Endothelial cell of umbilical vein (primary cell): ENCODE measurements at regions not wholly inside any gene's neighbourhood (a gene's known extent, or its start where the extent isn't known, plus 50 kb on each side); places are given as distances from the start of the nearest gene placed in this dataset.

ENCODE experiments used
- BruUV-seq: library from RNA; stranded (reverse); fragments of 400-500 nt; replicated peaks from 2 replicates; lab custom pipeline; 2021; lab: Mats Ljungman, UMichigan
- CTCF ChIA-PET: fragments of 300-600, 350-600 bp; sonication (Branson Sonifier 250); formaldehyde crosslinking; loops from one replicate; lab custom pipeline; 2021; ENCODE audit warnings: antibody characterized with exemption, inconsistent platforms; lab: Charles Lee
- POLR2A ChIA-PET: fragments of 300-600, 350-600 bp; sonication (Branson Sonifier 250); formaldehyde crosslinking; loops from one replicate; lab custom pipeline; 2021; ENCODE audit warnings: antibody characterized with exemption, inconsistent platforms; lab: Charles Lee
- DNase-seq: peaks from one replicate; pipeline ENCODE4 v3.0.0-alpha.2; 2011; ENCODE audit warnings: low read depth, low spot score
- FAIRE-seq: peaks from 2 replicates; lab custom pipeline; 2011; peaks lifted over from hg19 to GRCh38; lab: Jason Lieb, UNC
- H2AFZ ChIP-seq: 2 replicates; pipeline ENCODE4 v1.6.0; 2012; ENCODE audit warnings: low read depth, low read length, control low read depth, inconsistent platforms
- H3K27ac ChIP-seq: 2 replicates; pipeline ENCODE4 v1.5.1; 2011; ENCODE audit warnings: low read depth, mild to moderate bottlenecking, control low read depth, low read length, moderate library complexity; ENCODE audit not compliant: insufficient read depth
- H3K27me3 ChIP-seq, 2 experiments: 2 replicates each; pipeline versions ENCODE4 v1.6.0 to v1.6.1; 2011; ENCODE audit warnings: low read length in 2 of 2, mixed read lengths in 1 of 2; ENCODE audit not compliant: control insufficient read depth in 2 of 2, insufficient read depth in 2 of 2
- H3K36me3 ChIP-seq, 2 experiments: 2 replicates in 1 of 2; 3 replicates in 1 of 2; pipeline ENCODE4 v1.5.1; 2011; ENCODE audit warnings: low read length in 2 of 2, mild to moderate bottlenecking in 1 of 2, moderate library complexity in 1 of 2; ENCODE audit not compliant: control insufficient read depth in 2 of 2, insufficient read depth in 2 of 2; ENCODE audit errors: extremely low read depth in 1 of 2
- H3K4me1 ChIP-seq: 3 replicates; pipeline ENCODE4 v1.5.1; 2011; ENCODE audit warnings: mild to moderate bottlenecking, low read length; ENCODE audit not compliant: control insufficient read depth, insufficient read depth; ENCODE audit errors: extremely low read depth
- H3K4me2 ChIP-seq: 2 replicates; pipeline ENCODE4 v1.6.1; 2011; ENCODE audit warnings: low read length, control low read depth, mixed read lengths; ENCODE audit not compliant: insufficient read depth
- H3K4me3 ChIP-seq, 3 experiments: fragments of 200-600 bp in 1 of 3; sonication (generic), shearing (Covaris generic) in 1 of 3; replicated peaks in 1 of 3; 2 replicates each; pipeline ENCODE4 v1.5.1; 2011 to 2016; ENCODE audit warnings: control low read depth in 3 of 3, low read length in 3 of 3, mild to moderate bottlenecking in 2 of 3, inconsistent platforms in 1 of 3, low read depth in 1 of 3, moderate library complexity in 1 of 3; ENCODE audit not compliant: insufficient read depth in 1 of 3
- H3K79me2 ChIP-seq: 2 replicates; pipeline ENCODE4 v1.6.0; 2012; ENCODE audit warnings: low read length, inconsistent platforms; ENCODE audit not compliant: control insufficient read depth, insufficient read depth
- H3K9ac ChIP-seq: replicated peaks from 2 replicates; pipeline ENCODE3; 2011; ENCODE audit warnings: low read length, control low read depth; ENCODE audit not compliant: insufficient read depth; ENCODE audit errors: extremely low read depth
- H3K9me1 ChIP-seq: replicated peaks from 3 replicates; pipeline ENCODE4 v1.6.0; 2011; ENCODE audit warnings: mild to moderate bottlenecking, low read length; ENCODE audit not compliant: control insufficient read depth, insufficient read depth; ENCODE audit errors: extremely low read depth
- H3K9me3 ChIP-seq: replicated peaks from 2 replicates; pipeline ENCODE4 v1.5.1; 2012; ENCODE audit warnings: low read length, inconsistent platforms; ENCODE audit not compliant: control insufficient read depth, insufficient read depth
- H4K20me1 ChIP-seq: replicated peaks from 2 replicates; pipeline ENCODE3; 2011; ENCODE audit warnings: mild to moderate bottlenecking, low read length; ENCODE audit not compliant: control insufficient read depth, insufficient read depth; ENCODE audit errors: extremely low read depth
- CTCF ChIP-seq, 2 donors: IDR thresholded peaks; 1 replicate in 1 of 2; 2 replicates in 1 of 2; pipeline ENCODE4 v1.5.1; 2011; ENCODE audit warnings: low read length in 2 of 2, mild to moderate bottlenecking in 2 of 2, moderate library complexity in 2 of 2, control low read depth in 1 of 2, inconsistent platforms in 1 of 2, low read depth in 1 of 2; ENCODE audit not compliant: insufficient read depth in 1 of 2; ENCODE audit errors: extremely low read depth in 1 of 2
- EZH2 ChIP-seq: IDR thresholded peaks from 2 replicates; pipeline ENCODE4 v1.6.1; 2012; ENCODE audit warnings: borderline replicate concordance, low read depth, mild to moderate bottlenecking, moderate library complexity, low read length, inconsistent platforms; ENCODE audit not compliant: severe bottlenecking
- FOS ChIP-seq: IDR thresholded peaks from 2 replicates; pipeline ENCODE4 v1.6.1; 2011; ENCODE audit warnings: mild to moderate bottlenecking, low read length, moderate library complexity, borderline replicate concordance; ENCODE audit not compliant: insufficient read depth
- GATA2 ChIP-seq: IDR thresholded peaks from 2 replicates; pipeline ENCODE4 v1.7.0; 2011; ENCODE audit warnings: low read depth, mild to moderate bottlenecking, moderate library complexity, mixed read lengths, low read length; ENCODE audit not compliant: insufficient read length, insufficient read depth
- JUN ChIP-seq: IDR thresholded peaks from 2 replicates; pipeline ENCODE4 v1.6.1; 2011; ENCODE audit warnings: borderline replicate concordance, low read depth; ENCODE audit not compliant: insufficient read length, insufficient read depth
- MAX ChIP-seq: IDR thresholded peaks from 2 replicates; pipeline ENCODE4 v1.6.1; 2011; ENCODE audit not compliant: insufficient read depth, insufficient read length
- MYC ChIP-seq: IDR thresholded peaks from one replicate; pipeline ENCODE4 v1.6.1; 2011; ENCODE audit warnings: mild to moderate bottlenecking, low read depth, low read length
- POLR2A ChIP-seq: IDR thresholded peaks from 2 replicates; pipeline ENCODE4 v1.6.1; 2012; ENCODE audit warnings: low read depth, mild to moderate bottlenecking, control low read depth, low read length
- POLR2AphosphoS5 ChIP-seq: IDR thresholded peaks from 2 replicates; pipeline ENCODE4 v1.6.1; 2012; ENCODE audit warnings: low read depth, mild to moderate bottlenecking, control low read depth, low read length, moderate library complexity; ENCODE audit not compliant: insufficient read depth
- dilution Hi-C: fragments of 300-500 bp; cut with MboI; formaldehyde crosslinking; loops from one replicate; pipeline ENCODE4 v1.15.0; 2019; ENCODE audit warnings: low sequenced_read_pairs; ENCODE audit not compliant: extremely low pct_ligation_motif_present
- intact Hi-C: fragments of 100-400 bp; cut with micrococcal nuclease; formaldehyde crosslinking; loops from one replicate; pipeline ENCODE4 v1.10.0; 2022

- no peak overlapping the region for H2AFZ ChIP-seq
- H3K36me3 ChIP-seq, result no peaks in the 10 kb centered on the region
- H3K9me1 ChIP-seq, result no peaks in the 10 kb centered on the region
- DNase-seq (no peak), FAIRE-seq (no peak)
- no peaks in the 10 kb centered on the region for H3K27me3 ChIP-seq
- no peak overlapping the region for H3K9ac ChIP-seq
- no peak overlapping the region for H3K27ac ChIP-seq
- no peak overlapping the region for H3K4me2 ChIP-seq
- dilution Hi-C loops (no loop called here), intact Hi-C loops (no loop called here)
- no peaks in the 10 kb centered on the region for H4K20me1 ChIP-seq
- no TSS peak for BruUV-seq
- H3K79me2 ChIP-seq, result no peaks in the 10 kb centered on the region
- no peak for TF ChIP-seq MYC
- TF ChIP-seq CTCF (IDR thresholded peaks at IDR 0.05; ENCODE audit: extremely low read depth in 1 of 2, insufficient read depth in 1 of 2, low read depth in 1 of 2, low read length in 2 of 2), result no peak
- no peak for TF ChIP-seq GATA2
- TF ChIP-seq JUN, result no peak
- TF ChIP-seq FOS, result no peak
- TF ChIP-seq POLR2A, result no peak
- TF ChIP-seq POLR2AphosphoS5, result no peak
- H3K4me1 ChIP-seq, result no peaks in the 10 kb centered on the region
- H3K4me3 ChIP-seq, result no peak overlapping the region
- ChIA-PET POLR2A (no interaction called here), CTCF (no interaction called here)
- H3K9me3 ChIP-seq, result no peaks in the 10 kb centered on the region
Measured at GRCh38 chr16:65219786-65220185, 97.9 kb upstream of the CDH11 start.

GRCh38 chr16:65218348-65218747, 96.5 kb upstream of the CDH11 start:
- Histone ChIP-seq H3K27ac (no peak overlapping the region), H3K4me2 (no peak overlapping the region), H3K79me2 (no peaks in the 10 kb centered on the region), H2AFZ (no peak overlapping the region), H3K27me3 (no peaks in the 10 kb centered on the region), H3K9ac (no peak overlapping the region), H3K4me1 (no peaks in the 10 kb centered on the region), H3K4me3 (no peak overlapping the region), H4K20me1 (no peaks in the 10 kb centered on the region), H3K9me3 (no peaks in the 10 kb centered on the region), H3K9me1 (no peaks in the 10 kb centered on the region), H3K36me3 (no peaks in the 10 kb centered on the region)
- TF ChIP-seq MYC, result no peak
- TF ChIP-seq EZH2, result no peak
- no peak for TF ChIP-seq POLR2A
- no peak for TF ChIP-seq CTCF (IDR thresholded peaks at IDR 0.05; ENCODE audit: extremely low read depth in 1 of 2, insufficient read depth in 1 of 2, low read depth in 1 of 2, low read length in 2 of 2)
- TF ChIP-seq GATA2, result no peak
- TF ChIP-seq MAX, result no peak
- TF ChIP-seq JUN, result no peak
- TF ChIP-seq POLR2AphosphoS5, result no peak
- TF ChIP-seq FOS, result no peak
- no peak for FAIRE-seq
- CTCF ChIA-PET, result no interaction called here
- BruUV-seq, result no TSS peak
- DNase-seq, result no peak
- dilution Hi-C loops, result no loop called here
- intact Hi-C loops, result no loop called here
- POLR2A ChIA-PET, result no interaction called here
